IMR-90 (cell line): ENCODE measurements at regions not wholly inside any gene's neighbourhood (a gene's known extent, or its start where the extent isn't known, plus 50 kb on each side); places are given as distances from the start of the nearest gene placed in this dataset.

Source experiments
- ATAC-seq: fragments of 200-7000 bp; cut with Tn5 transposase; 2 replicates; pipeline ENCODE4 v1.9.1; 2020; ENCODE audit warnings: low read depth, mild to moderate bottlenecking, moderate library complexity
- BruUV-seq: library from RNA; stranded (reverse); fragments of 400-500 nt; replicated peaks from 2 replicates; lab custom pipeline; 2021; lab: Mats Ljungman, UMichigan
- CTCF ChIA-PET: fragments of 300-600 bp; formaldehyde crosslinking; extraction: SDS; loops from one replicate; lab custom pipeline; 2021; ENCODE audit warnings: antibody characterized with exemption; lab: Yijun Ruan, JAX
- POLR2A ChIA-PET: fragments of 300-600 bp; sonication (Branson Sonifier 250); formaldehyde crosslinking; loops from one replicate; lab custom pipeline; 2022; ENCODE audit warnings: antibody characterized with exemption; ENCODE audit not compliant: unreplicated experiment; lab: Charles Lee
- DNase-seq: peaks from one replicate; pipeline ENCODE4 v3.0.0; 2013
- H2AFZ ChIP-seq: replicated peaks from 2 replicates; pipeline ENCODE3; 2013; ENCODE audit warnings: low read length, mild to moderate bottlenecking; ENCODE audit not compliant: poor library complexity
- H2AK5ac ChIP-seq: 2 replicates; pipeline ENCODE4 v1.6.1; 2013; ENCODE audit warnings: low read depth, low read length, inconsistent platforms
- H2AK9ac ChIP-seq: replicated peaks from 2 replicates; pipeline ENCODE3; 2013; ENCODE audit warnings: mild to moderate bottlenecking, low read depth, low read length, moderate library complexity; ENCODE audit not compliant: poor library complexity
- H2BK120ac ChIP-seq: 2 replicates; pipeline ENCODE4 v1.6.1; 2013; ENCODE audit warnings: low read depth, low read length, inconsistent platforms
- H2BK15ac ChIP-seq: 3 replicates; pipeline ENCODE4 v1.6.1; 2013; ENCODE audit warnings: low read depth, low read length, inconsistent platforms
- H2BK20ac ChIP-seq: 2 replicates; pipeline ENCODE4 v1.6.1; 2013; ENCODE audit warnings: low read depth, mild to moderate bottlenecking, inconsistent platforms, low read length, moderate library complexity
- H2BK5ac ChIP-seq: 2 replicates; pipeline ENCODE4 v1.6.1; 2013; ENCODE audit warnings: mild to moderate bottlenecking, low read depth, low read length, inconsistent platforms; ENCODE audit not compliant: poor library complexity, severe bottlenecking
- H3K14ac ChIP-seq: replicated peaks from 2 replicates; pipeline ENCODE4 v1.6.1; 2013; ENCODE audit warnings: low read depth, low read length, inconsistent platforms
- H3K18ac ChIP-seq: 2 replicates; pipeline ENCODE4 v1.6.1; 2013; ENCODE audit warnings: low read depth, low read length, control low read depth
- H3K23ac ChIP-seq: 2 replicates; pipeline ENCODE4 v1.6.1; 2013; ENCODE audit warnings: low read depth, low read length, inconsistent platforms
- H3K27ac ChIP-seq: 2 replicates; pipeline ENCODE4 v1.5.1; 2013; ENCODE audit warnings: mild to moderate bottlenecking, control low read depth, low read length; ENCODE audit not compliant: insufficient read depth
- H3K27me3 ChIP-seq: 2 replicates; pipeline ENCODE4 v1.6.1; 2013; ENCODE audit warnings: low read length; ENCODE audit not compliant: control insufficient read depth, insufficient read depth
- H3K36me3 ChIP-seq: 2 replicates; pipeline ENCODE4 v1.6.1; 2013; ENCODE audit warnings: low read length, mixed read lengths; ENCODE audit not compliant: control insufficient read depth, insufficient read depth
- H3K4ac ChIP-seq: 2 replicates; pipeline ENCODE4 v1.6.1; 2013; ENCODE audit warnings: low read depth, low read length, inconsistent platforms
- H3K4me1 ChIP-seq: 2 replicates; pipeline ENCODE4 v1.6.1; 2013; ENCODE audit warnings: low read length, mixed read lengths; ENCODE audit not compliant: control insufficient read depth, insufficient read depth
- H3K4me2 ChIP-seq: 2 replicates; pipeline ENCODE4 v1.6.1; 2013; ENCODE audit warnings: low read depth, mild to moderate bottlenecking, control low read depth, low read length, moderate library complexity
- H3K4me3 ChIP-seq: 2 replicates; pipeline ENCODE4 v1.5.1; 2013; ENCODE audit warnings: low read depth, mild to moderate bottlenecking, control low read depth, low read length, moderate library complexity; ENCODE audit not compliant: insufficient read depth
- H3K56ac ChIP-seq: 2 replicates; pipeline ENCODE4 v1.6.1; 2013; ENCODE audit warnings: low read length, inconsistent platforms; ENCODE audit not compliant: insufficient read depth; ENCODE audit errors: extremely low read depth
- H3K79me1 ChIP-seq, 2 experiments: 2 replicates each; pipeline ENCODE4 v1.6.1; 2013; ENCODE audit warnings: low read length in 2 of 2, inconsistent platforms in 1 of 2, low read depth in 1 of 2
- H3K9ac ChIP-seq: 2 replicates; pipeline ENCODE4 v1.6.1; 2013; ENCODE audit warnings: low read depth, low read length, control low read depth
- H3K9me1 ChIP-seq: 2 replicates; pipeline ENCODE4 v1.6.1; 2013; ENCODE audit warnings: low read length, inconsistent platforms; ENCODE audit not compliant: insufficient read depth
- H3K9me3 ChIP-seq: 2 replicates; pipeline ENCODE4 v1.6.1; 2013; ENCODE audit warnings: low read length; ENCODE audit not compliant: control insufficient read depth, insufficient read depth
- H4K20me1 ChIP-seq: 2 replicates; pipeline ENCODE4 v1.6.1; 2013; ENCODE audit warnings: low read length, inconsistent platforms; ENCODE audit not compliant: insufficient read depth
- H4K5ac ChIP-seq: 2 replicates; pipeline ENCODE4 v1.6.1; 2013; ENCODE audit warnings: mild to moderate bottlenecking, low read depth, low read length, control low read depth
- H4K8ac ChIP-seq, 2 experiments: 2 replicates each; pipeline ENCODE4 v1.6.1; 2013; ENCODE audit warnings: low read depth in 2 of 2, low read length in 2 of 2, control low read depth in 1 of 2, inconsistent platforms in 1 of 2
- H4K91ac ChIP-seq: 2 replicates; pipeline ENCODE4 v1.6.1; 2013; ENCODE audit warnings: low read depth, low read length, inconsistent platforms; ENCODE audit not compliant: insufficient read depth
- BHLHE40 ChIP-seq: fragments of 150-350 bp; IDR thresholded peaks from 2 replicates; pipeline ENCODE4 v1.6.1; 2016; ENCODE audit warnings: mild to moderate bottlenecking, low read depth, low read length
- CEBPB ChIP-seq: IDR thresholded peaks from 2 replicates; pipeline ENCODE4 v1.6.1; 2012; ENCODE audit warnings: low read depth, low read length, improper control_type of control experiment
- CHD1 ChIP-seq: IDR thresholded peaks from 2 replicates; pipeline ENCODE4 v1.6.1; 2012; ENCODE audit warnings: low read depth, low read length, improper control_type of control experiment
- FOS ChIP-seq: fragments of 150-350 bp; IDR thresholded peaks from 2 replicates; pipeline ENCODE4 v1.6.1; 2016; ENCODE audit warnings: low read depth, low read length
- MAFK ChIP-seq: IDR thresholded peaks from 2 replicates; pipeline ENCODE4 v1.6.1; 2012; ENCODE audit warnings: low read depth, low read length, improper control_type of control experiment
- MAZ ChIP-seq: IDR thresholded peaks from 2 replicates; pipeline ENCODE4 v1.6.1; 2012; ENCODE audit warnings: low read depth, mild to moderate bottlenecking, low read length, improper control_type of control experiment, moderate library complexity, borderline replicate concordance
- MXI1 ChIP-seq: IDR thresholded peaks from 2 replicates; pipeline ENCODE4 v1.6.1; 2012; ENCODE audit warnings: low read depth, mild to moderate bottlenecking, low read length, moderate library complexity, borderline replicate concordance
- NFE2L2 ChIP-seq: fragments of 150-350 bp; IDR thresholded peaks from 2 replicates; pipeline ENCODE4 v1.6.1; 2016; ENCODE audit warnings: low read depth, mild to moderate bottlenecking, low read length
- POLR2A ChIP-seq: IDR thresholded peaks from 2 replicates; pipeline ENCODE4 v1.6.1; 2012; ENCODE audit warnings: mild to moderate bottlenecking, low read depth, low read length
- RAD21 ChIP-seq: IDR thresholded peaks from 2 replicates; pipeline ENCODE4 v1.6.1; 2012; ENCODE audit warnings: low read length, improper control_type of control experiment
- RCOR1 ChIP-seq: IDR thresholded peaks from 2 replicates; pipeline ENCODE4 v1.6.1; 2012; ENCODE audit warnings: mild to moderate bottlenecking, low read length, improper control_type of control experiment; ENCODE audit not compliant: insufficient replicate concordance
- RFX5 ChIP-seq: IDR thresholded peaks from 2 replicates; pipeline ENCODE4 v1.8.0; 2012; ENCODE audit warnings: low read depth, mild to moderate bottlenecking, low read length, moderate library complexity
- SMC3 ChIP-seq: fragments of 150-350 bp; IDR thresholded peaks from 2 replicates; pipeline ENCODE4 v1.6.1; 2016; ENCODE audit warnings: low read depth, mild to moderate bottlenecking, antibody characterized with exemption, low read length, moderate library complexity
- WGBS, 2 experiments: methylation state at CpG; one replicate each; pipeline versions ENCODE4 v1.1.5 to v1.1.7; 2013; ENCODE audit warnings: missing lambda C conversion rate in 2 of 2; ENCODE audit not compliant: insufficient read length in 1 of 2; ENCODE audit errors: extremely low coverage in 2 of 2; 5-methylcytosine and 5-hydroxymethylcytosine counted together
- dilution Hi-C: fragments of 300-500 bp; cut with HindIII; formaldehyde crosslinking; loops from one replicate; pipeline ENCODE4 v1.14.3; 2018; ENCODE audit warnings: low sequenced_read_pairs; ENCODE audit not compliant: unreplicated experiment
- in situ Hi-C: fragments of 300-500 bp; cut with MboI; formaldehyde crosslinking; loops from 3 replicates; pipeline ENCODE4 v1.14.3; 2019; ENCODE audit warnings: low sequenced_read_pairs, inconsistent platforms, mixed read lengths
- intact Hi-C: fragments of 100-400 bp; cut with micrococcal nuclease; formaldehyde crosslinking; loops from 2 replicates; pipeline ENCODE4 v1.10.0; 2022
- TF ChIP-seq, protein P1 (sequence below): conservative IDR thresholded peaks from 2 replicates; pipeline ENCODE4 v1.5.1; 2012; ENCODE audit warnings: mild to moderate bottlenecking, low read depth, low read length, improper control_type of control experiment
- TF ChIP-seq, protein P2 (sequence below): fragments of 150-350 bp; IDR thresholded peaks from 2 replicates; pipeline ENCODE4 v1.6.1; 2016; ENCODE audit warnings: low read depth, mild to moderate bottlenecking, low read length, moderate library complexity, borderline replicate concordance
- TF ChIP-seq, protein P3 (sequence below): fragments of 150-350 bp; IDR thresholded peaks from 2 replicates; pipeline ENCODE4 v1.6.1; 2017; ENCODE audit warnings: mild to moderate bottlenecking, antibody characterized with exemption, low read length, low read depth

DNA sequence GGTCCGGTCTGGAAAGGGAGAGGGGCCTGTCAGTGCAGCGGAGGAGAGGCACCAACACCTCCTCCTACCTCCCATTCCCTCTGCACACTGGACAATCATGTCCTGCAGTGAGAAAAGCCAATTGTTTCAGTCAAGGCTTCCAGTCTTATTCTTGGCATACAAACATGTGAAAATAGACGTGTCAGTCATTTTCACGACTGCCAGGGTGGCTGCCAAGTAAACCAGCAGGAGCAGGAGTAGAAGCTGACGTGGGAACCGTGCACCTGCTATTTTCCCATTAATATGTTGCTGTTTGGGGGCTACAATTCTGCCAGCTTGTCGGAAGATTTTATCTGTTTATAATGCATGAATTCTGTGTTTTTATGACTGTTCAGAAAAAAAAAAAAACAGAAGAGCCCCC is 202.3 kb downstream of the SPP2 start:
- dilution Hi-C loops = no loop called here
- Histone ChIP-seq H3K27ac (no peak overlapping the region), H3K23ac (no peak overlapping the region), H3K9me3 (no peaks in the 10 kb centered on the region), H2AK9ac (no peak overlapping the region), H3K79me1 (no peaks in the 10 kb centered on the region), H4K91ac (no peak overlapping the region), H3K14ac (0 out of 2 replicates have a peak overlapping the region, but pooled peaks have one; percentile 16), H3K18ac (no peak overlapping the region), H2BK5ac (no peak overlapping the region), H4K5ac (no peak overlapping the region), H3K4me2 (no peak overlapping the region), H3K36me3 (no peaks in the 10 kb centered on the region), H2BK20ac (no peak overlapping the region), H3K4me1 (peaks cover 15% of the 10 kb centered on the region), H3K9me1 (peaks cover 8% of the 10 kb centered on the region), H3K4me3 (no peak overlapping the region), H3K9ac (no peak overlapping the region), H3K4ac (no peak overlapping the region), H2BK15ac (peak overlapping the region; percentile 52; the same call in 1 of the 3 replicates), H2AFZ (no peak overlapping the region), H4K8ac (no peak overlapping the region), H3K27me3 (no peaks in the 10 kb centered on the region), H3K56ac (no peak overlapping the region), H2AK5ac (peak overlapping the region; percentile 10; the same call in 1 of the 2 replicates), H4K20me1 (peaks cover 3% of the 10 kb centered on the region), H2BK120ac (no peak overlapping the region)
- WGBS, 2 experiments = 93% methylated on average over 4 of the region's 7 CpGs; no CpG with 5 or more reads in 1 of the 2 experiments
- no TSS peak for BruUV-seq
- no peak for DNase-seq
- in situ Hi-C loops = loop anchor here (25.0 kb wide), 1 partner anchor 860 kb away; no protein-coding TSS in a partner anchor
- ATAC-seq = no peak
- POLR2A ChIA-PET = no interaction called here
- intact Hi-C loops = loop anchor here (10.0 kb wide), 1 partner anchor 278 kb away; no protein-coding TSS in a partner anchor
- TF ChIP-seq, protein P1, sequence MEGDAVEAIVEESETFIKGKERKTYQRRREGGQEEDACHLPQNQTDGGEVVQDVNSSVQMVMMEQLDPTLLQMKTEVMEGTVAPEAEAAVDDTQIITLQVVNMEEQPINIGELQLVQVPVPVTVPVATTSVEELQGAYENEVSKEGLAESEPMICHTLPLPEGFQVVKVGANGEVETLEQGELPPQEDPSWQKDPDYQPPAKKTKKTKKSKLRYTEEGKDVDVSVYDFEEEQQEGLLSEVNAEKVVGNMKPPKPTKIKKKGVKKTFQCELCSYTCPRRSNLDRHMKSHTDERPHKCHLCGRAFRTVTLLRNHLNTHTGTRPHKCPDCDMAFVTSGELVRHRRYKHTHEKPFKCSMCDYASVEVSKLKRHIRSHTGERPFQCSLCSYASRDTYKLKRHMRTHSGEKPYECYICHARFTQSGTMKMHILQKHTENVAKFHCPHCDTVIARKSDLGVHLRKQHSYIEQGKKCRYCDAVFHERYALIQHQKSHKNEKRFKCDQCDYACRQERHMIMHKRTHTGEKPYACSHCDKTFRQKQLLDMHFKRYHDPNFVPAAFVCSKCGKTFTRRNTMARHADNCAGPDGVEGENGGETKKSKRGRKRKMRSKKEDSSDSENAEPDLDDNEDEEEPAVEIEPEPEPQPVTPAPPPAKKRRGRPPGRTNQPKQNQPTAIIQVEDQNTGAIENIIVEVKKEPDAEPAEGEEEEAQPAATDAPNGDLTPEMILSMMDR = no peak
- TF ChIP-seq, protein P2, sequence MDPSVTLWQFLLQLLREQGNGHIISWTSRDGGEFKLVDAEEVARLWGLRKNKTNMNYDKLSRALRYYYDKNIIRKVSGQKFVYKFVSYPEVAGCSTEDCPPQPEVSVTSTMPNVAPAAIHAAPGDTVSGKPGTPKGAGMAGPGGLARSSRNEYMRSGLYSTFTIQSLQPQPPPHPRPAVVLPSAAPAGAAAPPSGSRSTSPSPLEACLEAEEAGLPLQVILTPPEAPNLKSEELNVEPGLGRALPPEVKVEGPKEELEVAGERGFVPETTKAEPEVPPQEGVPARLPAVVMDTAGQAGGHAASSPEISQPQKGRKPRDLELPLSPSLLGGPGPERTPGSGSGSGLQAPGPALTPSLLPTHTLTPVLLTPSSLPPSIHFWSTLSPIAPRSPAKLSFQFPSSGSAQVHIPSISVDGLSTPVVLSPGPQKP = no peak
- no peak for TF ChIP-seq RCOR1
- TF ChIP-seq, protein P3, sequence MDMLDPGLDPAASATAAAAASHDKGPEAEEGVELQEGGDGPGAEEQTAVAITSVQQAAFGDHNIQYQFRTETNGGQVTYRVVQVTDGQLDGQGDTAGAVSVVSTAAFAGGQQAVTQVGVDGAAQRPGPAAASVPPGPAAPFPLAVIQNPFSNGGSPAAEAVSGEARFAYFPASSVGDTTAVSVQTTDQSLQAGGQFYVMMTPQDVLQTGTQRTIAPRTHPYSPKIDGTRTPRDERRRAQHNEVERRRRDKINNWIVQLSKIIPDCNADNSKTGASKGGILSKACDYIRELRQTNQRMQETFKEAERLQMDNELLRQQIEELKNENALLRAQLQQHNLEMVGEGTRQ = no peak
- TF ChIP-seq FOS = no peak
- no peak for TF ChIP-seq MAFK
- TF ChIP-seq BHLHE40 = no peak
- no peak for TF ChIP-seq SMC3
- no peak for TF ChIP-seq NFE2L2
- no peak for TF ChIP-seq MAZ
- TF ChIP-seq MXI1 = no peak
- TF ChIP-seq CEBPB = no peak
- no peak for TF ChIP-seq RAD21
- no peak for TF ChIP-seq CHD1
- no peak for TF ChIP-seq POLR2A
- no peak for TF ChIP-seq RFX5
- CTCF ChIA-PET = no interaction called here
